Duodenal mucosa (tissue), 2 donors: ENCODE measurements at regions not wholly inside any gene's neighbourhood (a gene's known extent, or its start where the extent isn't known, plus 50 kb on each side); places are given as distances from the start of the nearest gene placed in this dataset.

Source experiments
- H3K27ac ChIP-seq: one replicate; pipeline ENCODE4 v1.7.0; 2013; ENCODE audit warnings: low read depth, low read length
- H3K27me3 ChIP-seq, 2 donors: one replicate each; pipeline ENCODE4 v1.7.0; 2013; ENCODE audit warnings: low read length in 2 of 2, control low read depth in 1 of 2; ENCODE audit not compliant: insufficient read depth in 2 of 2, control insufficient read depth in 1 of 2
- H3K36me3 ChIP-seq, 2 donors: one replicate each; pipeline ENCODE4 v1.7.0; 2013; ENCODE audit warnings: low read length in 2 of 2, control low read depth in 1 of 2; ENCODE audit not compliant: insufficient read depth in 2 of 2, control insufficient read depth in 1 of 2
- H3K4me1 ChIP-seq, 2 donors: one replicate each; pipeline ENCODE4 v1.7.0; 2013; ENCODE audit warnings: low read length in 2 of 2, control low read depth in 1 of 2; ENCODE audit not compliant: insufficient read depth in 2 of 2, control insufficient read depth in 1 of 2
- H3K4me3 ChIP-seq, 2 donors: one replicate each; pipeline ENCODE4 v1.7.0; 2013; ENCODE audit warnings: low read length in 2 of 2, low read depth in 1 of 2
- H3K9ac ChIP-seq, 2 donors: one replicate each; pipeline ENCODE4 v1.7.0; 2013; ENCODE audit warnings: low read length in 2 of 2, low read depth in 1 of 2
- H3K9me3 ChIP-seq, 2 donors: one replicate each; pipeline ENCODE4 v1.7.0; 2013; ENCODE audit warnings: low read length in 2 of 2, control low read depth in 1 of 2; ENCODE audit not compliant: control insufficient read depth in 1 of 2

GRCh38 chr12:97753332-97753731 lies 290.7 kb downstream of the RMST start:
- Histone ChIP-seq H3K4me3 (no peak overlapping the region), H3K9me3 (no peaks in the 10 kb centered on the region), H3K27ac (no peak overlapping the region), H3K4me1 (peaks cover 0 to 7% of the 10 kb centered on the region in 2 donors), H3K27me3 (no peaks in the 10 kb centered on the region), H3K36me3 (no peaks in the 10 kb centered on the region), H3K9ac (no peak overlapping the region)

DNA sequence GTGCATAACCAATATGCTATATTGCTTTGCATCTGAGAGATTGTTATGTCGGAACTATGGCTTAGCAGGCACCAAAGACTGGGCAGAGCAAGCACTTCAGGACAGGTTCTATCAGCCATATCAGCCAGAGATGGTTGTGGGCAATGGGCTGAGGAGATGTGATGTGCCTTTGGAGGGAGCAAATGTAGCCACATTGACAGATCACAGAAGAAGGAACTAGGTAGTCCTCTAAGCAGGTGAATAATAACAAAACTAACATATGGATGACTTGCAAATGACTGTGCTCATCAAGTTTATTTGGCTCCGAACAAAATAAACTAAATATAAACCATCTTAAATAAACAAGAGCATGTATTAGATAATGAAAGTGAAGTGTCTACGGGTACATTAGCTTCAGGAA lies 291.7 kb downstream of the RMST start:
- H3K9ac ChIP-seq: no peak overlapping the region

GRCh38 chr12:97756066-97756666 lies 293.6 kb downstream of the RMST start:
- Histone ChIP-seq H3K27ac (no peak overlapping the region), H3K9me3 (no peaks in the 10 kb centered on the region), H3K36me3 (no peaks in the 10 kb centered on the region), H3K4me1 (no peaks in the 10 kb centered on the region), H3K4me3 (no peak overlapping the region), H3K9ac (no peak overlapping the region), H3K27me3 (no peaks in the 10 kb centered on the region)

More for the DNA sequence above, 291.7 kb downstream of the RMST start:
- Histone ChIP-seq H3K4me3 (no peak overlapping the region), H3K36me3 (no peaks in the 10 kb centered on the region), H3K4me1 (no peaks in the 10 kb centered on the region), H3K9me3 (no peaks in the 10 kb centered on the region), H3K27me3 (no peaks in the 10 kb centered on the region), H3K27ac (no peak overlapping the region)

DNA sequence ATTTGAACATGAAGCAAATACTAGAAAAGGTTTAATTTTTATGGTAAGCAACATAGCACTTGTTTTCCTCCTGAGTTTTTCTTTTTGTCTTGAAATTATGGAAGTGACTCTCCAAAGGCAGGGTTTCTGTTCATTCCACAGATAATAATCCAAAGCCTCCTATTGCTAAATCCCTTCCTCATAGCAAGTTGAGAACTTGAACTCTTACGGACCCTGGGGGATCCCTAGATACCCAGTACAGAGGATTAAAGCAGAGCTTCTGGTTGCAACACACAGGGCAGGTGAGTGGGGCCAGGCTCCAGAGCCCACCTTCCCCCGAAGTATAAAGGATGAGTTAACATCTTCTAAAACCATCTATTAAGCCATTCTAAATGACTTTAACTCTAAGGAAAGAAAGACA lies 294.1 kb downstream of the RMST start:
- Histone ChIP-seq H3K27me3 (no peaks in the 10 kb centered on the region), H3K4me3 (no peak overlapping the region), H3K4me1 (no peaks in the 10 kb centered on the region), H3K9me3 (no peaks in the 10 kb centered on the region), H3K27ac (no peak overlapping the region), H3K9ac (no peak overlapping the region), H3K36me3 (no peaks in the 10 kb centered on the region)

DNA sequence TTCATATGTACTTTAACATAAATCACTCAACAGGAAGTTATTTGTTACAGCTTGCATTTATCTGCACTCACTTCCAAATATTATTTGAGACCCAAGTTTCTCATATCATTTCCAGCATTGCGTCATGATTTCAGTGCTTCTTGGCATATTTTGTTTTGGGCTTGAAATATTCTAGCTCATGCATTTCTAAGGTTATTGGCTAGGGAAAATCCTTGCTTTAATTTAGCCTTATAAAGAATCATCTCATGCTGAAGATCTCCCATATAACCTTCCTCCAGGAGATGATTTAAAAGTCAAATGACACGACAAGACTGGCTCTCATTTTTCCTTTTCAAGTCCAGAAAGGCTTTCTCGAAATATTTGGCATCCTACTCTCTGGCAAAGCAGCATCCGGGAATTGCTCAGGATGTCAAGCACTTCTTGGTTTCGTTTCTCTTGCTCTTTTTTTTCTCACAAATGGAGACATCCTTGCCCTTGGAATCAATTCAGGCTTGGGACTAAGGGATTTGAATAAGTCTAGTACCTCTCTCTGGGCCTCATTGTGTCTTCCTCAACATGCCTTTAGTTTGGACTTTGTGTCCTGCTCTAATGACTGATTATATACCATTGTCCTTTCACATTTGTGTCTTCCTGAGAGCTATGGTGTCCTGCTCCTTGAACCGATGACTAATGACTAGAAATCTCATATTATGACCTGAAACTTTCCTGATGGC lies 295.0 kb downstream of the RMST start:
- no peaks in the 10 kb centered on the region for H3K27me3 ChIP-seq
- no peaks in the 10 kb centered on the region for H3K36me3 ChIP-seq
- no peaks in the 10 kb centered on the region for H3K4me1 ChIP-seq
- no peak overlapping the region for H3K4me3 ChIP-seq
- H3K9ac ChIP-seq: no peak overlapping the region
- no peaks in the 10 kb centered on the region for H3K9me3 ChIP-seq
- no peak overlapping the region for H3K27ac ChIP-seq

DNA sequence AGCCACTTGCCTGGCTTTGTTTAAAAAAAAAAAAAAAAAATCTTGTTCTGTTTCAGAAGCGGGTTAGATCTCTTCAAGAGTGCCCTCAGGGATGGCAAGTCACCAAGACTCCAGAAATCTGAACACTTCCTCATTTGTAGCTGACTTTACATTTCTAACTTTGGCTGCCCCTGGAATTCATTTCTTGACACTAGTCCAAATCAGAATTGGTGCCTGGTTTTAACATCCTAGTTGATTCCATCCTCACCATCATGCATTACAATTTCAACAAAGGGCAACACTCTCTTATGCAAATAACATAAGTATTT lies 295.5 kb downstream of the RMST start:
- H3K36me3 ChIP-seq: no peaks in the 10 kb centered on the region
- H3K9me3 ChIP-seq: no peaks in the 10 kb centered on the region
- H3K27me3 ChIP-seq: no peaks in the 10 kb centered on the region
- no peaks in the 10 kb centered on the region for H3K4me1 ChIP-seq
- no peak overlapping the region for H3K4me3 ChIP-seq
- no peak overlapping the region for H3K27ac ChIP-seq
- no peak overlapping the region for H3K9ac ChIP-seq

DNA sequence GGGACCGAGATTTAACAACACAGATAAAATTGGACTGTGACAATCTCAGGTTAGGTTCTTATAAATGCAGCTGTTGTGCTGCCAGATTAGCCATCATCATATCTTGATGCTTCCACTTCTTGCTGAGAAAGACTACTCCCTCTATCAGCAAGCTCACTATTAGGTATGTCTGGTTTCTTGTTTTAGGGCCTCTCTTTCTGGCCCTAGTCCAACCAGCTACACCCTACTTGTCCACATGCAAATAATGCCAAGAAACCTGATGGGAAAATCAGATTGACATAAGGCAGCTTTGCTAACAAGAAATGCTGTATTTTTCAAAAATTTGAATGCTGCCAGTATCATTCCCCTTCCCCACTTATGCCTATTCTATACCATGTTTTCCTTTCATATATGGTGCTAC lies 296.0 kb downstream of the RMST start:
- H3K9me3 ChIP-seq: no peaks in the 10 kb centered on the region
- no peak overlapping the region for H3K27ac ChIP-seq
- no peak overlapping the region for H3K9ac ChIP-seq
- no peaks in the 10 kb centered on the region for H3K4me1 ChIP-seq
- H3K4me3 ChIP-seq: no peak overlapping the region
- no peaks in the 10 kb centered on the region for H3K36me3 ChIP-seq
- no peaks in the 10 kb centered on the region for H3K27me3 ChIP-seq

DNA sequence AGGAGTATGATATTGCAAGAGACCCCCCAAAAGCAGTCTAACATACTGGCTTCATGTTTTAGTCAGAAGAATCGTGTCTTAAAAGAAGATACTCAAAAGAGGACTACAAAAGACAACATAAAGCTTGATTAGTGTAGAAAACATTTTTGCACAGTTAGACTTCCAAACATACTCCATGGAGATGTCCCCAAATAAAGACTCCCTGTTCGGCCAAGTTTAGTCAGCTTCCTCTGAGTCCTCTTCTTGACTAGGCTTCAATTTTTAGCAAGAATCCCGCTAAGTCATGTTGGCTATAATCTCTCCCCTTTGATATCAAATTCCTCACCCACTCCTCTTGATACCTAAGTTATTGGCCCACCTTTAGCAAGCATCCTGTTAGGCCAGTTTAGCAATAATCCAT lies 298.0 kb downstream of the RMST start:
- no peaks in the 10 kb centered on the region for H3K27me3 ChIP-seq
- no peak overlapping the region for H3K27ac ChIP-seq
- H3K4me1 ChIP-seq: no peaks in the 10 kb centered on the region
- H3K4me3 ChIP-seq: no peak overlapping the region
- no peaks in the 10 kb centered on the region for H3K36me3 ChIP-seq
- no peak overlapping the region for H3K9ac ChIP-seq
- H3K9me3 ChIP-seq: no peaks in the 10 kb centered on the region

DNA sequence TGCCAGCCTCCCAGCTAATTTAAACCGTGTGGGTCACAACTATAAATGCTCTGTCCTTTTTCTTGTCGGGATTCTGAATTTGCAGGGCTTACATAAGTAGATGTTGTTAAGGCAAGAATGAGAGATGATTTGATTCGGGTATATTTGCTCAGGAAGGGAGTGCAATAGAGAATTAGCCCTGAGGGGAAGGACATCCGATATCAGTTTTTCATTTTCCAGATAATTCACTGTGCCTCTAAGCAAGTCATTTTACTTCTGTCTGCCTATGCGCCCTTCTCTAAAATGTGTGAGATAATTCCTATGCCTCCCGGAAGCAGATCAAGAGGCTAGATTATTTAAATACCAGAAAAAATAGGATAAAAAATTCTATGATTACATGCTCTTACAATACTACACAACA lies 300.5 kb downstream of the RMST start:
- no peak overlapping the region for H3K27ac ChIP-seq
- H3K9me3 ChIP-seq: no peaks in the 10 kb centered on the region
- no peaks in the 10 kb centered on the region for H3K27me3 ChIP-seq
- H3K4me3 ChIP-seq: no peak overlapping the region
- no peaks in the 10 kb centered on the region for H3K36me3 ChIP-seq
- no peaks in the 10 kb centered on the region for H3K4me1 ChIP-seq
- H3K9ac ChIP-seq: no peak overlapping the region

GRCh38 chr12:97764700-97765099 lies 302.1 kb downstream of the RMST start:
- H3K27ac ChIP-seq: no peak overlapping the region
- H3K4me1 ChIP-seq: no peaks in the 10 kb centered on the region
- no peak overlapping the region for H3K9ac ChIP-seq
- no peak overlapping the region for H3K4me3 ChIP-seq
- H3K36me3 ChIP-seq: no peaks in the 10 kb centered on the region
- H3K27me3 ChIP-seq: no peaks in the 10 kb centered on the region
- H3K9me3 ChIP-seq: no peaks in the 10 kb centered on the region
